IPS-NIHi7 (cell line): ENCODE measurements at regions not wholly inside any gene's neighbourhood (a gene's known extent, or its start where the extent isn't known, plus 50 kb on each side); places are given as distances from the start of the nearest gene placed in this dataset.

Experiments used
- DNase-seq: peaks from one replicate; pipeline ENCODE4 v3.0.0; 2012; ENCODE audit warnings: mixed read lengths; ENCODE audit errors: extremely low spot score

DNA sequence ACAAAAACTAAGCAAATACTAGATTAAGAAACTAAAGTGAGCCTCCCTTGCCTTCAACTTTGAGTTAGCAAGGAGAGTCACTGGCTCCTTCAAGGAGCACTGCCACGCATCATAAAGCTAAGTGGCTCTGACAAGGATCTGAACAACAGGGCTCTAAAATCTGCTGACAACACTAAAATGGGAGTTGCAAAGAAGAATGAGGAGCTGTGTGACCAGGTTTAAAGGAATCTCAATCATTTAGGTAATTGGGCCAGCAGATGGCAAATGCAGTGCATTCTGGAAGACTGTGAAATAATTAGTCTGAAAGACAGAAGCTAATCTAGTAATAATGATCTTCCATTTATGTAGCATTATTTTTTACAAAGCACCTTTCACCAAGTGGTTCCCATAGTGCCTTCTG is 297.0 kb upstream of the TAS2R1 start:
- DNase-seq, result peak; percentile 30

- DNase-seq, result no peak
These were observed 294.5 kb upstream of the TAS2R1 start for GRCh38 chr5:9924614-9925013.

GRCh38 chr5:9922719-9923118 is 292.6 kb upstream of the TAS2R1 start:
- DNase-seq, result no peak

DNA sequence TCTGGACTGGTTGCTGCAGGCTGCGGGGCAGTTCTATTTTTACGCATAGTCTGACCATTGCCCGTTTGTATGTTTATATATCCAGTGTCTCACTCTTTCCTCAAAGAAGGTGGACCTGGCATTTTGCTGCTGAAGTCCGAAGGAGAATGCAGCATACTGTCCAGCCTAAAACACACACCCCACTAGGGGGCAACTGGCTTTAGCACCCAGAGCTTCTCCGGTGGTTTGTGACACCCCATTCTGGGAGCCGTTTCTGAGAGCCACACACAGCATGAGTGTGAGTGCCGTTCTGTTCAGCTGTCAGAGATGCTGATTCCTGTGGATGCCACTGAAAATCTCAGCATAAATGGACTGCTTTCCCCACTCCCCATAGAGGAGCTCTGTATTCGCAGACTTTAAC is 290.5 kb upstream of the TAS2R1 start:
- no peak for DNase-seq

DNA sequence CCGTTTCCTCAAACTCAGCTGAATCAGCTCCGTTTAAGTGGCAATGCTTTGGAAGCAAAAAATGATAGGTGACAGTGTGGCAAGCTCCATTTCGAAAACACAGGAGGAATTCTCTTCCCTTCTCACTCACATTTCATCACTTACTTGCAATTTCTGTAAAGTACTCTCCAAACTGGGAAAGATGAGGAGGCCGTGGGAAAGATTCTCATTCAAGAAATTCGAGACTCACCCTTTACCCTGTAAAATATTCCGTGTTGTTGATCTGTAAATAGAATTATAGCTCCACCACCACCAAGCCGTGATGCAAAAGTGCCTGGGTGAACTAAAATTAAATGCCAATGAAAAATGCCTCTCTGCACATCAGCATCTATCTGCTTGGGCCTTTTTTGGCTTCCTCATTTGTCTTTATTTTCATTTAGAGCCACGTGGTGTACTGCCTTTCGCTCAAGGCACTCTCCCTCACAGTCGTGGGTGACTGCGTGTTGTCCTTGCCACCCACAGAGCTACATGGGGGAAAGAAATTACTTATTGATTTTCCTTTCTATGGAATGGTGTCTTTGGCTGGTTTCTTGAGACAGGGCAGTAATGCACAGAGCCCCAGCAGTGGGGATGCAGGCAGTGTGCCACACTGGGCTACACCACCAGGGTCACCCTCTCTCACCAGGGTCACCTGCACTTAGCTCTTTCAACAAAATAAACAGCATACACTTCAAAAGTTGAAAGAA is 289.3 kb upstream of the TAS2R1 start:
- DNase-seq, result no peak

- DNase-seq, result no peak
These were observed 275.5 kb upstream of the TAS2R1 start for GRCh38 chr5:9905661-9906060.

DNA sequence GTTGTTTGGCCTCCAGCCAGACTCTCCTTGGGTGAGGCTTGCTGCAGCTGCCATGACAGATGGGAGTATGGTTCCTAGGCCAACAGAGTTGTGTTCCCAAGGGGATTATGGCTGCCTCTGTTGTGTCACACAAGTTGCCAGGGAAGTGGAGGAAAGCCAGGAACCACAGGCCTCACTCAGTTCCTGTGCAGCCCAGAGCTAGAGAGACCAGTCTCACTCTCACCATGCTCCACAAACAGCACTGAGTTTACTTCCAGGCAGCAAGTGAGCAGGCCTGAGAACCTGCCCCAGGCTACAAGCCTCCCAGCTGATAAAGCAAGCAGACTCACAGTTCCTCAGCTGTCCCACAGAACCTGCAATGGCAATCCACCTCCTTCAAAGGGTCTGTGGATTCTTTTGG is 273.6 kb upstream of the TAS2R1 start:
- DNase-seq, result no peak

GRCh38 chr5:9898319-9898718 is 268.2 kb upstream of the TAS2R1 start:
- peak; percentile 66 for DNase-seq

GRCh38 chr5:9895302-9895645 is 265.1 kb upstream of the TAS2R1 start:
- peak; percentile 54 for DNase-seq

DNA sequence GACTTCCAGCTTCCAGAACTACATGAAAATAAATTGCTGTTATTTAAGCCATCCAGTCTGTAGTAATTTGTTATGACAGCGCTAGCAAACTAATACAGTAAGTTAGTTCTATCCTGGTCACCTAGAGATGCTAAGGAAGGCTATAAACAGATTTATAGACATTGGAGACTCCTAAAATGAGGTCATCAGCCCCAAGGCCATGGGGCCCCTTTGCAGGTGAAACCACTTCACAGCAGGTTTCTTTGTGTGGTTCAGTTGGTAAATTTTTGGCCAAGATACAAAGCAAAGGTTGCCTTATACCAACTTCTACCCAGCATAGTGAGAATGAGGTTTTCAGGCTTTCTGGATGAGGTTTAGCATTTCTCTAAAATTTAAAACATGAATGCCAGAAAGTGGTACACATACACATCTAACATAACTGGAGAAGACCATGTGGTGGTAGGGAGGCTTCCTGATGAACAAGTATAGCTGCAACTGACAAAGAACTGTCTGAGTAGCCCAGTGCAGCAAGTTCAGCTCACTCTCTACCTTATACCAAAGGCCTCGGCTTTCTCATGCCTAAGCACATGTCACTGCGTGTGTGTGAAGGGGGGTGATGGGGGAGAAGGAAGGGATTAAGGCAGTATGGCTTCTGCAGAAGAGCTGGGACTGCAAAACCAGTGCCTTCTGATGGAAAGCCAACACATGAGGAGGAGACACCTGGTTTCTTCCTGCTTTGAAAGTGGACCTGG is 264.6 kb upstream of the TAS2R1 start:
- DNase-seq, result no peak

DNA sequence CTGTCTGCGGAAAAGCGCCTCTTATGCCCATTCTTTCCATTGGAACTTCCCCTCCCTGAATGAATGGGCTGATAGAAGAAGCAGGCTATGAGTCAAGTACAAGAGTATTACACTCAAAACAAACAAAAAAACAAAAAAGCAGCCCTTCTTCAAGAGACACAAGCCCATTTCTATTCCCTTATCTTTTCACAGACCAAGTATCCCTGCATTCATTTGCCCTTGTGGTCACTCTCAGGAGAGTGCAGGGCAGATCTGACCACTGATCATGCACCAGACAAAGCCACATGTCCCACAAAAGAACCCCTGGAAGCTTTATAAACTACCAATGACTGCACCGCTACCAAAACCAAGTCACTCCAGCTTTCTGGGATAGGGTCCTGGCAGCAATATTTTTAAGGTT is 262.5 kb upstream of the TAS2R1 start:
- DNase-seq, result no peak

DNA sequence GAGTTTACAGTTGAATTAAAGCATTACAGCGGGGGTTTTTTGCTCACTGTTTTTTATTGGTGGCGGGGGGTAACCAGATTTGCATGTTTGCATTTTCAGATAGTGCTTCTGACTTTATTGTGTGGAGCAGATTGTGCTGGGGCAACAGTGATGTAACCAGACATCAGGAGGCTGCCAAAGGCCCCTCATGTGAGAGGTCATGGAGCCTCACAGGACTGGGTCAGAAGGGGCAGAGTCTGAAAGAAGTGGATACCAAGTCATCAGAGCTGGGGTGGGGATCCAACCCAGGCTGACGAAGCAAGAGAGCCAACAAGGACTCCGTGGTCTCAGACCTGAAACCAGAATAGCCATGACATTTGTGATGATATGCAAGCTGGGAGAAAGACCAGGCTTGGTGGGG is 259.4 kb upstream of the TAS2R1 start:
- DNase-seq, result no peak

DNA sequence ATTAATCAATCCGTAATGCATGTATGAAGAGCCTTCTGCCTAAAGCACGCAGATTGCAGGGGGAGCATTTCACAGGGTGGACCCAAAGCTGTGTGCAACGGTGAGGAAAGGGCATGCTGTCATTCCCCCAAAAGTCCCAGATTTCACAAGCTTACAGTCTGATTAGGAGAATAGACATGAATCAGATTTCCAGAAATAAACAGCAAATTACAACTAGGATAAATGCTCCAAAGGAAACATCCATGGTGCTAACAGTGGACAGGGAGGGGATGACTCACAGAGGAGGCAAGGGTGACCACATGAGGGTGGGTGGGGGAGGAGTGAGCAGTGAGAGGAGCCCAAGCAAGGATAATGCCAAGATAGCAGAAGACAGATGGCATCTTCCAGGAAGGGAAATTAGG is 258.4 kb upstream of the TAS2R1 start:
- no peak for DNase-seq

- no peak for DNase-seq
These were observed 255.0 kb upstream of the TAS2R1 start for GRCh38 chr5:9885164-9885563.

DNA sequence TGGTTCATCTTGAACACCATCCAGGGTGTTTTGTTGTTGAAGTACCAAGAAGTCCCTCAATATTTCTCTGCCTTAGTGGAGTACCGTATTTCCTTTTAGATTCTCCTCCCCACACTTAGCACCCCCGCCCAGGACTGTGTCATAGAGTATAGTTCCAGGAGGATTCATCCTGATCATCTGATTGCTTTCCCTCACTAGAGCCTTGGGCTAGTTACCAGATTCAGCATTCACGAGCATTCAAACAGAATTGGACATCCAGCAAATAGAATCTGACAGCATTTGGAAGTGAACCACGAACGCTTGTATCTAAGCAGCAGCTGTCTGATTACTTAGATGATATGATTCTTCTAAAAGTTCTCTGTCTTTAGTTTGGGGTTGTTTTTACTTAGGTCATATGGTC is 248.1 kb upstream of the TAS2R1 start:
- no peak for DNase-seq

DNA sequence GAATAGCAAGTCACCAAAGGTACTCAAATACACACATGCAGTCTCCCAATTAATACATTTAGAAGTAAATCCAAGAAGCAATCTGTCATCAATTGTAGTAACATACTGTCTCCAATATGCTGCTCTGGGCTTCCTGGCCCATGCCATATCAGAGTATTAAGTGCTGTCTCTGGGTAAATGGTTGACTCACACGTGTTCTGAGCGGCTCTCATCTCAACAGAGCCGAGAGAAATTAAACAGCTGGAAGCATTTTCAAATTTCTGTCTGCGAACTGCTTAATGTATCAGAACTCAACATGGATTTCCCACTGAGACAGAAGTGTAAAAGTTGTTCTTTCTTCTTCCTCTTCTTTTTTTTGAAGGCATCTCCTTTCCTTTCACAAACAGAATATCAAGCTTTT is 247.3 kb upstream of the TAS2R1 start:
- DNase-seq, result no peak

DNA sequence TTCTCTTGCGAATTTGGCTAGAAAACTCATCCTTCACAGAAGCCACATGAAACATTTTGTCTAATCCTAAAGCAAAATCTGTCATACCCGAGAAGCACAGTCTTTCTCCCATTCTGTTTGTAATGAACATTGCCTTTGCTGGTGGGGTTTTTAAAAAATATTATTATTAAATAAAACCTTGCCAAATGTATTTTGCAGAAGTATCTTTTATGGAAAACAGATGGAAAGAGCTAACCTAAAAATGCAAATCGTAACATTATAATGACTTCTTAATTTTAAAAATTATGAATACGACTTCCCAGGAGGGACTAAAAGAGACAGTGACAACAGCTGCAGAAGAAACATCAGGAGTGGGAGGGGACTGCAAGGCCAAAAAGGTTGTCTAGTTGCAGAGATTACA is 246.3 kb upstream of the TAS2R1 start:
- no peak for DNase-seq

GRCh38 chr5:9869616-9870288 is 239.6 kb upstream of the TAS2R1 start:
- no peak for DNase-seq

GRCh38 chr5:9865574-9865973 is 235.4 kb upstream of the TAS2R1 start:
- DNase-seq, result no peak

DNA sequence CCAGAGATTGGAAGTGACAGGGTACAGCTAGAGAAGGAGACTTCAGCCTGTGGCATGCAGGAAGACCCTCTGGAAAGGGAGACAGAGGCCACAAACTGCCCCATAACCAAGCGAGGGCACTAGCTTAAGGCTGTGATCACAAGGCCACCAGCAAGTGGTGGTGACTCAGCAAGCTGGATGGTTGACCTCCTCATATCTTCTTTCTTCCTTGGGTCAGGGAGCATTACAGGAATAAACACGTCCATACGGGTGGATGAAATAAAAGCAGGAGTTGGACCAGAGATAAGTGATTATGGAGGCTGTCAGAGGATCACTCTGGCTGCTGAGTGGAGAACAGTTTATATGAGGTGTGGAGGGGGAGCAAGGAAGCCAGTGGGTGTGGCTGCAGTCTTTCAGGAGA is 234.6 kb upstream of the TAS2R1 start:
- no peak for DNase-seq

- no peak for DNase-seq
These were observed 233.3 kb upstream of the TAS2R1 start for GRCh38 chr5:9863486-9863885.

GRCh38 chr5:9861666-9862256 is 231.6 kb upstream of the TAS2R1 start:
- no peak for DNase-seq

DNA sequence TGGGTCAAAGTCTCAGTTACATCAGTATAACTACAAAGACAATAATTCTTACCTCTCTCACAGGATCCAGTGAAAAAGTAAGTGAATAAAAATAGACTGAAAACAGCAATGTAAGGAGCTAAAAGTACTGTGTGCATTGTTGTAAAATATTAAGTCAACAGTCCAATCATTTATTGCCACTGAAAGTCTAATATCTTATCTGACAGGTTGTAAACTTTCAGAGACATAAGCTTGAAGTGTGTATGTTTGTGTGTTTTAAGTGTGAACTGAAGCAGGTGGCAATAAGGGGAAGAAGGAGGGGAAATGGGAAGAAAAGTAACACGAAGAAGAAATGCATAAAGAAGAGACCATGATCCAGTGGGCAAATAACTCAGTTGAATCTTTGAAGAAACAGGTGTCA is 229.7 kb upstream of the TAS2R1 start:
- no peak for DNase-seq
